A673 (cell line): ENCODE measurements at regions not wholly inside any gene's neighbourhood (a gene's known extent, or its start where the extent isn't known, plus 50 kb on each side); places are given as distances from the start of the nearest gene placed in this dataset.

ENCODE experiments used
- BruUV-seq: library from RNA; stranded (reverse); fragments of 400-500 nt; replicated peaks from 2 replicates; lab custom pipeline; 2021; lab: Mats Ljungman, UMichigan
- CTCF ChIA-PET: fragments of 300-600 bp; sonication (Branson Sonifier 250); formaldehyde crosslinking; loops from one replicate; lab custom pipeline; 2022; ENCODE audit warnings: antibody characterized with exemption; lab: Charles Lee
- POLR2A ChIA-PET: fragments of 300-600 bp; sonication (Branson Sonifier 250); formaldehyde crosslinking; loops from one replicate; lab custom pipeline; 2022; ENCODE audit warnings: antibody characterized with exemption; ENCODE audit not compliant: low non-redundant PET; lab: Charles Lee
- DNase-seq: peaks from one replicate; pipeline ENCODE4 v3.0.0-alpha.2; 2015; ENCODE audit warnings: low spot score
- H3K27ac ChIP-seq: fragments of 200-600 bp; sonication (generic); 2 replicates; pipeline ENCODE4 v1.5.1; 2016; ENCODE audit warnings: mixed run types, low read depth, mild to moderate bottlenecking, mixed read lengths, antibody characterized with exemption, low read length; ENCODE audit not compliant: poor library complexity, severe bottlenecking
- H3K27me3 ChIP-seq: fragments of 200-600 bp; sonication (generic); replicated peaks from 2 replicates; pipeline ENCODE4 v1.6.1; 2017; ENCODE audit warnings: mixed run types, low read depth, mild to moderate bottlenecking, mixed read lengths, antibody characterized with exemption, low read length; ENCODE audit not compliant: insufficient read depth, poor library complexity
- H3K36me3 ChIP-seq: fragments of 200-600 bp; sonication (generic); 2 replicates; pipeline ENCODE4 v1.6.1; 2016; ENCODE audit warnings: mixed run types, mild to moderate bottlenecking, mixed read lengths, antibody characterized with exemption, low read length; ENCODE audit not compliant: insufficient read depth, poor library complexity, severe bottlenecking
- H3K4me1 ChIP-seq: fragments of 200-600 bp; sonication (generic); 2 replicates; pipeline ENCODE4 v1.6.1; 2017; ENCODE audit warnings: mixed run types, mild to moderate bottlenecking, mixed read lengths, antibody characterized with exemption, low read length; ENCODE audit not compliant: insufficient read depth, poor library complexity, severe bottlenecking
- H3K4me3 ChIP-seq: fragments of 200-600 bp; sonication (generic); 2 replicates; pipeline ENCODE4 v1.5.1; 2016; ENCODE audit warnings: low read depth, mixed run types, mild to moderate bottlenecking, mixed read lengths, low read length; ENCODE audit not compliant: poor library complexity, severe bottlenecking
- H3K9me3 ChIP-seq: fragments of 200-600 bp; sonication (generic); 2 replicates; pipeline ENCODE4 v1.6.1; 2016; ENCODE audit warnings: mixed run types, low read depth, mild to moderate bottlenecking, mixed read lengths, antibody characterized with exemption, low read length; ENCODE audit not compliant: poor library complexity, severe bottlenecking
- CTCF ChIP-seq: fragments of 300-800, 200-600 bp; sonication (generic); conservative IDR thresholded peaks from 2 replicates; pipeline ENCODE4 v1.5.1; 2017; ENCODE audit warnings: low read depth, mild to moderate bottlenecking, antibody characterized with exemption, low read length, moderate library complexity, mixed read lengths
- EZH2 ChIP-seq: fragments of 200-600 bp; sonication (generic); IDR thresholded peaks from 2 replicates; pipeline ENCODE4 v1.6.1; 2017; ENCODE audit warnings: borderline replicate concordance, low read depth, mild to moderate bottlenecking, mixed read lengths, antibody characterized with exemption, low read length; ENCODE audit not compliant: poor library complexity, severe bottlenecking
- intact Hi-C: fragments of 100-400 bp; cut with micrococcal nuclease; formaldehyde crosslinking; loops from one replicate; pipeline ENCODE4 v1.10.0; 2022; ENCODE audit not compliant: unreplicated experiment

GRCh38 chr10:8206882-8207281, 152.4 kb downstream of the GATA3 start:
- intact Hi-C loops = no loop called here
- no peak overlapping the region for H3K27ac ChIP-seq
- no peaks in the 10 kb centered on the region for H3K4me1 ChIP-seq
- H3K9me3 ChIP-seq = no peaks in the 10 kb centered on the region
- no TSS peak for BruUV-seq
- ChIA-PET CTCF (no interaction called here), POLR2A (no interaction called here)
- DNase-seq = no peak
- H3K27me3 ChIP-seq = no peaks in the 10 kb centered on the region
- no peak for TF ChIP-seq EZH2
- no peak for TF ChIP-seq CTCF
- no peak overlapping the region for H3K4me3 ChIP-seq
- H3K36me3 ChIP-seq = no peaks in the 10 kb centered on the region

- DNase-seq = no peak
- TF ChIP-seq CTCF = no peak
- TF ChIP-seq EZH2 = no peak
- ChIA-PET POLR2A (no interaction called here), CTCF (no interaction called here)
- H3K9me3 ChIP-seq = no peaks in the 10 kb centered on the region
- no TSS peak for BruUV-seq
- H3K4me1 ChIP-seq = no peaks in the 10 kb centered on the region
- intact Hi-C loops = no loop called here
- no peaks in the 10 kb centered on the region for H3K36me3 ChIP-seq
- no peak overlapping the region for H3K27ac ChIP-seq
- H3K27me3 ChIP-seq = no peaks in the 10 kb centered on the region
- H3K4me3 ChIP-seq = no peak overlapping the region
Observed at GRCh38 chr10:8211631-8212030, 157.1 kb downstream of the GATA3 start.

- DNase-seq = no peak
- intact Hi-C loops = no loop called here
- TF ChIP-seq CTCF (no peak), EZH2 (no peak)
- Histone ChIP-seq H3K36me3 (no peaks in the 10 kb centered on the region), H3K27ac (no peak overlapping the region), H3K4me3 (no peak overlapping the region), H3K4me1 (no peaks in the 10 kb centered on the region), H3K9me3 (no peaks in the 10 kb centered on the region), H3K27me3 (no peaks in the 10 kb centered on the region)
- ChIA-PET CTCF (no interaction called here), POLR2A (no interaction called here)
- no TSS peak for BruUV-seq
Observed at GRCh38 chr10:8213735-8214134, 159.2 kb downstream of the GATA3 start.
